Natural killer cell treated with Interleukin-12 subunit alpha and Interleukin-12 subunit beta and Interleukin-15 and Interleukin-18, amount 100 ng/mL, for 72 hours (primary cell): ENCODE measurements at regions not wholly inside any gene's neighbourhood (a gene's known extent, or its start where the extent isn't known, plus 50 kb on each side); places are given as distances from the start of the nearest gene placed in this dataset.
"Not testable (repeated sequence)": the region's sequence is repeated elsewhere in the genome, so short reads cannot be mapped to it uniquely, and the experiment has no call there.

Experiments used
- ATAC-seq, 2 donors: fragments of 150-1000 bp; cut with Tn5 transposase in 1 of 2; sonication (Bioruptor Pico), chemical (Tn5 transposase) in 1 of 2; 2 replicates each; pipeline ENCODE4 v1.10.0; 2021
- DNase-seq: peaks from one replicate; pipeline ENCODE4 v3.0.0; 2022; ENCODE audit warnings: low spot score
- H3K27ac Mint-ChIP-seq, 2 donors: 1 replicate in 1 of 2; 2 replicates in 1 of 2; pipeline ENCODE4 v1.8.0; 2022; ENCODE audit warnings: mixed read lengths in 2 of 2, mild to moderate bottlenecking in 1 of 2, moderate library complexity in 1 of 2
- H3K27me3 Mint-ChIP-seq, 2 donors: 1 replicate in 1 of 2; 2 replicates in 1 of 2; pipeline ENCODE4 v1.8.0; 2022; ENCODE audit warnings: mixed read lengths in 2 of 2
- H3K36me3 Mint-ChIP-seq: one replicate; pipeline ENCODE4 v1.8.0; 2022; ENCODE audit warnings: mixed read lengths
- H3K4me1 Mint-ChIP-seq, 2 donors: 1 replicate in 1 of 2; 2 replicates in 1 of 2; pipeline ENCODE4 v1.8.0; 2022; ENCODE audit warnings: low read depth in 2 of 2, mixed read lengths in 2 of 2, mild to moderate bottlenecking in 1 of 2
- H3K4me3 Mint-ChIP-seq: one replicate; pipeline ENCODE4 v1.8.0; 2022; ENCODE audit warnings: mixed read lengths
- H3K9me3 Mint-ChIP-seq: 2 replicates; pipeline ENCODE4 v1.8.0; 2022; ENCODE audit warnings: mixed read lengths

- H3K27ac Mint-ChIP-seq: no peak overlapping the region
Measured at GRCh38 chr6:84597238-84597875, 167.0 kb downstream of the TBX18 start.

DNA sequence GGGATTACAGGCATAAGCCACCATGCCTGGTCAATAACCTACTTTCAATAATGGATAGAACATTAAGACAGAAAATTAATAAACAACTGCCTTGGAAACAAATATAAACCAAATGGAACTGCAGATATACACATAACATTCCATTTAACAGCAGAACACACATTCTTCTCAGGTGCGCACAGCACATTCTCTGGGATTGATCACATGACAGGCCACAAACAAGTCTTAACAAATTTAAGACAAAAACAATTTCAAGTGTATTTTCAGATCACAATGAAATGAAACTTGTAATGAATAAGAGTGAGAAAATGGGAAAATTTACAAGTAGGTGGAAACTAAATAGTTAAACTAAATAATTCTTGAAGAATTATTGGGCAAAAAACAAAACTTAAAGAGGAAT is 167.9 kb downstream of the TBX18 start:
- H3K27ac Mint-ChIP-seq: no peak overlapping the region
- H3K36me3 Mint-ChIP-seq: no peaks in the 10 kb centered on the region
- no peaks in the 10 kb centered on the region for H3K27me3 Mint-ChIP-seq
- DNase-seq: no peak
- ATAC-seq: no peak
- H3K4me3 Mint-ChIP-seq: no peak overlapping the region
- H3K9me3 Mint-ChIP-seq: peaks cover 7% of the 10 kb centered on the region
- H3K4me1 Mint-ChIP-seq: no peaks in the 10 kb centered on the region

More at GRCh38 chr6:84597238-84597875, 167.0 kb downstream of the TBX18 start:
- H3K4me1 Mint-ChIP-seq: no peaks in the 10 kb centered on the region
- no peaks in the 10 kb centered on the region for H3K36me3 Mint-ChIP-seq
- ATAC-seq: no peak
- H3K27me3 Mint-ChIP-seq: no peaks in the 10 kb centered on the region
- peaks cover 7% of the 10 kb centered on the region for H3K9me3 Mint-ChIP-seq
- H3K4me3 Mint-ChIP-seq: no peak overlapping the region
- DNase-seq: no peak

- peak overlapping the region; percentile 62 for H3K4me3 Mint-ChIP-seq
Measured at GRCh38 chr6:84588697-84589080, 175.7 kb downstream of the TBX18 start.

GRCh38 chr6:84587994-84588696 is 176.3 kb downstream of the TBX18 start:
- H3K27ac Mint-ChIP-seq, H3K4me1 Mint-ChIP-seq, H3K27me3 Mint-ChIP-seq, DNase-seq, H3K36me3 Mint-ChIP-seq, H3K9me3 Mint-ChIP-seq, ATAC-seq: not testable (repeated sequence)
- peak overlapping the region; percentile 62 for H3K4me3 Mint-ChIP-seq

More at GRCh38 chr6:84588697-84589080, 175.7 kb downstream of the TBX18 start:
- H3K4me1 Mint-ChIP-seq: peaks cover 4 to 7% of the 10 kb centered on the region in 2 donors
- ATAC-seq (peak in 1 of 2 donors; percentile 36), DNase-seq (no peak)
- no peaks in the 10 kb centered on the region for H3K27me3 Mint-ChIP-seq
- H3K36me3 Mint-ChIP-seq: no peaks in the 10 kb centered on the region
- peaks cover 5% of the 10 kb centered on the region for H3K9me3 Mint-ChIP-seq
- no peak overlapping the region for H3K27ac Mint-ChIP-seq

DNA sequence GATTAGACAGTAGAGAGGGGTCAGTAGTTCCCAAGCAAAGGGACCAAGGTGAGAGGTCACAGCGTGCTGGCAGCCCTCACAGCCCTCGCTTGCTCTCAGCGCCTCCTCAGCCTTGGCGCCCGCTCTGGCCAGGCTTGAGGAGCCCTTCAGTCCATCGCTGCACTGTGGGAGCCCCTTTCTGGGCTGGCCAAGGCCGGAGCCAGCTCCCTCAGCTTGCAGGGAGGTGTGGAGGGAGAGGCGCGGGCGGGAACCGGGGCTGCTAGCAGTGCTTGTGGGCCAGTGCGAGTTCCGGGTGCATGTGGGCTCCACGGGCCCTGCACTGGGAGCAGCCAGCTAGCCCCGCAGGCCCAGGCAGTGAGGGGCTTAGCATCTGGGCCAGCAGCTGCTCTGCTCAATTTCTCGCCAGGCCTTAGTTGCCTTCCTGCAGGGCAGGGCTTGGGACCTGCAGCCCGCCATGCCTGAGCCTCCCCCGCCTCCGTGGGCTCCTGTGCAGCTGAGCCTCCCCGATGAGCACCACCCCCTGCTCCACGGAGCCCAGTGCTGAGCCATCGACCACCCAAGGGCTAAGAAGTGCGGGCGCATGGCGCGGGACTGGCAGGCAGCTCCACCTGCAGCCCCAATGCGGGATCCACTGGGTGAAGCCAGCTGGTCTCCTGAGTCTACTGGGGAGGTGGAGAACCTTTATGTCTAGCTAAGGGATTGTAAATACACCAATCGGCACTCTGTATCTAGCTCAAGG is 177.0 kb downstream of the TBX18 start:
- not testable (repeated sequence) for H3K27me3 Mint-ChIP-seq, H3K27ac Mint-ChIP-seq

GRCh38 chr6:84583784-84584183 is 180.6 kb downstream of the TBX18 start:
- Mint-ChIP-seq H3K36me3 (no peaks in the 10 kb centered on the region), H3K27me3 (no peaks in the 10 kb centered on the region), H3K27ac (no peak overlapping the region), H3K9me3 (peaks cover 5% of the 10 kb centered on the region), H3K4me1 (peaks cover 4 to 11% of the 10 kb centered on the region in 2 donors), H3K4me3 (no peak overlapping the region)
- DNase-seq: no peak
- ATAC-seq: no peak

More for the DNA sequence above, 177.0 kb downstream of the TBX18 start:
- H3K36me3 Mint-ChIP-seq, ATAC-seq, H3K4me1 Mint-ChIP-seq, H3K4me3 Mint-ChIP-seq, DNase-seq, H3K9me3 Mint-ChIP-seq: not testable (repeated sequence)

- DNase-seq: no peak
- no peaks in the 10 kb centered on the region for H3K9me3 Mint-ChIP-seq
Measured at GRCh38 chr6:84582997-84583396, 181.4 kb downstream of the TBX18 start.

GRCh38 chr6:84581494-84582259 is 182.7 kb downstream of the TBX18 start:
- Mint-ChIP-seq H3K9me3 (no peaks in the 10 kb centered on the region), H3K27me3 (no peaks in the 10 kb centered on the region), H3K27ac (no peak overlapping the region)

More at GRCh38 chr6:84582997-84583396, 181.4 kb downstream of the TBX18 start:
- H3K27ac Mint-ChIP-seq: no peak overlapping the region
- no peaks in the 10 kb centered on the region for H3K36me3 Mint-ChIP-seq
- no peak for ATAC-seq
- no peaks in the 10 kb centered on the region for H3K27me3 Mint-ChIP-seq
- H3K4me3 Mint-ChIP-seq: no peak overlapping the region
- H3K4me1 Mint-ChIP-seq: peaks cover 0 to 4% of the 10 kb centered on the region in 2 donors

DNA sequence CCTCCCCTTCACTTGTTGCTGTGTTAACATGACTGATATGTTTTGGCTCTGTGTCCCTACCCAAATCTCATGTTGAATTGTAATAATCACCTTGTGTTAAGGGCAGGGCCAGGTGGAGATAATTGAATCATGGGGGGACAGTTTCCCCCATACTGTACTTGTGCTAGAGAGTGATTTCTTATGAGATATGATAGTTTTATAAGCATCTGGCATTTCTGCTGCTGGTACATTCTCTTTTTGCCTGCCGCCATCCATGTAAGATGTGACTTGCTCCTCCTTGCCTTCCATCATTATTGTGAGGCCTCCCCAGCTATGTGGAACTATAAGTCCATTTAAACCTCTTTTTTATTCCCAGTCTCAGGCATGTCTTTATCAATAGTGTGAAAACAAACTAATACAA is 185.0 kb downstream of the TBX18 start:
- H3K4me1 Mint-ChIP-seq: peaks cover 0 to 7% of the 10 kb centered on the region in 2 donors
- H3K9me3 Mint-ChIP-seq: peaks cover 3% of the 10 kb centered on the region
- H3K27ac Mint-ChIP-seq: no peak overlapping the region
- H3K27me3 Mint-ChIP-seq: no peaks in the 10 kb centered on the region
- no peak overlapping the region for H3K4me3 Mint-ChIP-seq
- ATAC-seq (no peak), DNase-seq (no peak)
- H3K36me3 Mint-ChIP-seq: no peaks in the 10 kb centered on the region

More at GRCh38 chr6:84581494-84582259, 182.7 kb downstream of the TBX18 start:
- H3K4me1 Mint-ChIP-seq: peaks cover 0 to 4% of the 10 kb centered on the region in 2 donors
- DNase-seq (no peak), ATAC-seq (peak in 1 of 2 donors; percentile 70)
- no peak overlapping the region for H3K4me3 Mint-ChIP-seq
- no peaks in the 10 kb centered on the region for H3K36me3 Mint-ChIP-seq

- DNase-seq: no peak
- H3K27me3 Mint-ChIP-seq: no peaks in the 10 kb centered on the region
- H3K4me3 Mint-ChIP-seq: no peak overlapping the region
- no peak for ATAC-seq
- peaks cover 3% of the 10 kb centered on the region for H3K9me3 Mint-ChIP-seq
- peaks cover 0 to 2% of the 10 kb centered on the region in 2 donors for H3K4me1 Mint-ChIP-seq
- no peaks in the 10 kb centered on the region for H3K36me3 Mint-ChIP-seq
- H3K27ac Mint-ChIP-seq: no peak overlapping the region
Measured at GRCh38 chr6:84576029-84576428, 188.4 kb downstream of the TBX18 start.

- no peak for DNase-seq
- ATAC-seq: peak; percentile 44 to 81
- no peak overlapping the region for H3K4me3 Mint-ChIP-seq
- no peak overlapping the region for H3K27ac Mint-ChIP-seq
- peaks cover 6% of the 10 kb centered on the region for H3K9me3 Mint-ChIP-seq
- H3K4me1 Mint-ChIP-seq: peaks cover 0 to 2% of the 10 kb centered on the region in 2 donors
- no peaks in the 10 kb centered on the region for H3K27me3 Mint-ChIP-seq
- H3K36me3 Mint-ChIP-seq: no peaks in the 10 kb centered on the region
Measured at GRCh38 chr6:84575264-84575663, 189.1 kb downstream of the TBX18 start.

- DNase-seq (no peak), ATAC-seq (no peak)
- Mint-ChIP-seq H3K36me3 (no peaks in the 10 kb centered on the region), H3K9me3 (peaks cover 13% of the 10 kb centered on the region), H3K4me3 (no peak overlapping the region), H3K4me1 (no peaks in the 10 kb centered on the region), H3K27me3 (no peaks in the 10 kb centered on the region), H3K27ac (no peak overlapping the region)
Measured at GRCh38 chr6:84569882-84570281, 194.5 kb downstream of the TBX18 start.

DNA sequence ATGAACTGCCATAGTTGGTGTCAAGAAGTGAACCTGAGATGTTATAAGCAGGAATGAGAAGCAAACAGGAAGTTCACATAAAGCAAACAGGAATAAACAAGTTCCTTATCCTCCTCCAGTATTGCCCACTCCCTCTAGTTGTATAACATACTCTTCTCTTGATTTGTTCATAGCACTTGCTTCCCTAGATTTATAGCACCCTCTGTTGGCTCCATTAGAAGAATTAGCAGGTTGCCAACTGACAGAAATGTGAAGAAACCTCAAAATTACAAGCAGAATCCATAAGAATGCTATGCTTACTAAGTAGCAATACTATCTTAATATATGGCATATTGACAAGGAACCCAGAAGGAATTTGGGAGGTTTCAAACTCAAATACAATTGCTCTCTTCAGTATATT is 195.4 kb downstream of the TBX18 start:
- Mint-ChIP-seq H3K4me1 (no peaks in the 10 kb centered on the region), H3K36me3 (no peaks in the 10 kb centered on the region), H3K27me3 (no peaks in the 10 kb centered on the region), H3K9me3 (peaks cover 16% of the 10 kb centered on the region), H3K4me3 (no peak overlapping the region), H3K27ac (no peak overlapping the region)
- DNase-seq (no peak), ATAC-seq (no peak)
